GM21390 (cell line): ENCODE measurements at regions not wholly inside any gene's neighbourhood (a gene's known extent, or its start where the extent isn't known, plus 50 kb on each side); places are given as distances from the start of the nearest gene placed in this dataset.

Source experiments
- ATAC-seq: cut with Tn5 transposase; IDR thresholded peaks from one replicate; pipeline ENCODE4 v1.9.1; 2021; ENCODE audit not compliant: unreplicated experiment

DNA sequence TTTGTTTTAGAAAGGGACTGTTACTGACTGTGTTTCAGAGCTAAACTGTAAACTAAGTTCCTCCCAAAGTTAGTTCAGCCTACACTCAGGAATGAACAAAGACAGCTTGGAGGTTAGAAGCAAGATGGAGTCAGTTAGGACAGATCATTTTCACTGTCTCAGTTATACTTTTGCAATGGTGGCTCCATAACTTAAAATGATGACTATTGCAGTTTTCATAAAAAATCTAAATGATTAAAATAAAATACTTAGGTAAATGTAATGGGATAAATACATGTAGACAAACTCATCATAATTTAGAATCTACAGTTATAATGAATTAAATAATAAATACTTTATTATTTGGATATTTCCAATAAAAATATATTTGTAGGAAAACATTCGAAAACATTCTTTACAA is 590.6 kb downstream of the EPHA7 start:
- ATAC-seq: no peak

DNA sequence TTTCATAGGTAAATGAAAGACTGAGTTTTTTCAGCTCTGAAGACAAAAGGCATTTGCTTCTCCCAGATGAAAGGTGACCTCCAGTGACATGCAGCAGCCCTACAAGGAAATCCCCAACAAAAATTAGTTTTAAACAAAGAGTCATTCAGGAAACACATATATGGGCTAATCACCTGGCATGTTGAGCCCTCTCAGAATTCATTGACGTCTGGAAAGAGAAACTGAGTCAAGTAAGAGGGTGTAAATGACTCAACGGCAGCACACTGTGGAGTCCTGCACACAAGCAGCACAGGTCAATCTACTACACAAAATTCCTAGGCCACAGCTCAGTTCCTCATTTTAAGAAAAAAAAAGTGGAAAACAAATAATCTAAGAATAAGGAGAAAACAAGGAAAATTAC is 592.3 kb downstream of the EPHA7 start:
- ATAC-seq: no peak

- no peak for ATAC-seq
Measured at GRCh38 chr6:92826633-92827032, 592.7 kb downstream of the EPHA7 start.

DNA sequence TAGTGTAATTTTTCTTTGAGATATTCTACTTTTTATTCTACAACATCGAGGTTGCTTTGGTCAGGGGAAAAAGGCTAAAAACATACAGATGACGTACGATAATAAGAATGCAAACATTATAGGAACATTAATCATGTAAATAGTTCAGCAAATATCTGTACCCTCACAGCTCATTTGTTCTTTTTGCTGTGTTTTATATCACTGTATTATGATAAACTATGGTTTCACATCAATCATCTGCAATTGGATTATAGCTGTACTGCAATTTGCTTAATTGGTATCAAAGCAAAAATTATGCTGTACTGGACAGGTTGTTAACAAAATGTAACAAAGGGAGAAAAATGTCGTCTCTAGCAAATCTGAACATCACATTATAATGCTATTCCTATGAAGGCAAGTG is 597.1 kb downstream of the EPHA7 start:
- no peak for ATAC-seq

DNA sequence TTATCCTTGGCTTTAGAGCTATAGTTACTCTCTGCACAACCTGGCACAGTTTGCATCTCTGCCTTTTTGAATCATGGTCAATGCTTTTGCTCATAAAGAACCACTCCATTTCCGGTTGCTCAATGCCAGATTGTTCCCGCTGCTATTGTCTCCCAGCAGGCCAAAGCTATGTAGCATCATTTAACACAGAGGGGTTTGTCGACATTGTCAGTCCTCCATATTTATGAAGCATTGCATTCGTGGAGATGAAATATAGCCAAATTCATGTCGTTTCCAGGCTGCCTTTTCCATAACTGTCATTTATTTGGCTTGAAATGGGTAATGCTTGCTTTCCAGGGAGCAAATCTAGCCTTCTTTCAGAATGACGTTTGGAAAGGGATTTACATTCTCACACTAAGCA is 598.8 kb downstream of the EPHA7 start:
- ATAC-seq: no peak

- peak; percentile 99 for ATAC-seq
Measured at GRCh38 chr6:92810913-92811312, 608.4 kb downstream of the EPHA7 start.

DNA sequence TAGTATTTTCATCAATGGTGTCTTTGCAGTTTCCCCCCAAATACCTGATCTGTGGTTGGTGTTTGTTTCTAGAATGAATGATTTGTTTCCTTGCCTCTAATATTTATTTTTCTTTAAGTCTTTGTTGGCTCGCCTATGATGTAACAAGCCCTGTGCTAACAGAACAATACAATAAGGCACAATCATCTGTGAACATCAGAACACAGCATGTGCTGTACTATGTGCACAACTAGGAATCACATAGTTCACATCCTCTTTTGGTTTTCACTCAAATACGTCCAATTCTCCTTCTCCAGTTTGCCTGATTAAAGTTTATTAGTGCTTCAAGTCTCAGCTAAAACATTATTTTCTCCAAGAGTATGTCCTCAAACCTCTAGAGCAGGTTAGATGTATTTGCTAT is 613.1 kb downstream of the EPHA7 start:
- ATAC-seq: no peak

DNA sequence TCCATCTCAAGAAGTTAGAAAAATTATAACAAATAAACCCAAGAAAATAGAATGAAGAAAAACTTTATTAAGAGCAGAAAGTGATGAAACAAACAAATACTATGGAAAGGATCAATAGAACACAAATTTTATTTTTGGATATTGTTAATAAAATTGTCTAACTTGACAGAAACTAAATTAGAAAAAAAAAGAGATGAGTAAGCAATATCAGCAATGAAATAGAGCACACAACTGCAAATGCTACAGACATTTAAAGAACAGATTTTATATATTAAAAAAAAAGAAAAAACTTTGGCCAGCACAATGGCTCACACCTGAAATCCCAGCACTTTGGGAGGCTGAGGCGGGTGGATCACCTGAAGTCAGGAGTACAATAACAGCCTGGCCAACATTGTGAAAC is 628.0 kb downstream of the EPHA7 start:
- no peak for ATAC-seq

GRCh38 chr6:92790381-92790780 is 629.0 kb downstream of the EPHA7 start:
- ATAC-seq: no peak

GRCh38 chr6:92784235-92784634 is 635.1 kb downstream of the EPHA7 start:
- ATAC-seq: no peak

- ATAC-seq: no peak
Measured at GRCh38 chr6:92779746-92780145, 639.6 kb downstream of the EPHA7 start.

DNA sequence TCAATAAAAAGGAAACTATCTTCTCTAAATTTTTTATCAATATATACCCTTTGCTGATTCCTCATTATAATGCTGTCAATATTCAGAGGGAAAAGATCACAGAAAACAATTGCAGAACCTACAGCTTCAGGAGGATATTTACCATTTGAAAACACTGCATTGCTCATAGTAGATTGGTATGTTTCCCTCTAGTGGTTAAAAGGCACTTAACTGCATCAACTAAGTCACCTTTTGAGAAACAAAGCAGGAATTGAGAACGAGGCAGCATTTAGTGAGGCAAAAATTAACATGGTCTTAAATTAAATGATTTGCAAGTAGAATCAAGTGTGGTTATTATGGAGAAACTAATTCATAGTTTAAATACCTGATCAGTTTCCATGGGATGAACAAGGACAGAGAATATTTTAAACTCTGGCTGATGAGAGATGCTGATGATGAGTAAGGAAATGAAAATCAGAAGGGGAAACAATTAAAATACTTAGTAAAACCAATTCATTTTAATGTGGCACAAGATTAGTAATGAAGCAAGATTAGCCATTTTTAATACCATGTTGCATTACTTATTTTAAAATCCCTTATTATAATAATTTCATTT is 642.1 kb downstream of the EPHA7 start:
- ATAC-seq: peak; percentile 54

DNA sequence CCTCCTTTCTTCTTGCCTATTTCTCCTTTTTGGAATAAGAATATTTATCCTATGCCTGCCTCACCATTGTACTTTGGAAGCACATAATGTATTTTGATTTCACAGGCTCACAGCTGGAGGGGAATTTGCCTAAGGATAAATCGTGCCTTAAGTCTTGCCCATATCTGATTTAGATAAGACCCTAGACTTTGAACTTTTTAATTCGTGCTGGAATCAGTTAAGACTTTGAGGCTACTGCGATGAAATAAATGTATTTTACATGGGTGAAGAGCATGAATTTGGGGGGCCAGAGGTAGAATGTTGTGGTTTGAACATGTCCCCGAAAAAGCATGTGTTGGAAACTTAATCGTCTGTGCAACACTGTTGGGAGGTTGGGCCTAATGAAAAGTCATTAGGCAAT is 648.8 kb downstream of the EPHA7 start:
- ATAC-seq: no peak

- no peak for ATAC-seq
Measured at GRCh38 chr6:92767101-92767500, 652.3 kb downstream of the EPHA7 start.

GRCh38 chr6:92763680-92764079 is 655.7 kb downstream of the EPHA7 start:
- ATAC-seq: no peak

GRCh38 chr6:92763274-92763584 is 656.1 kb downstream of the EPHA7 start:
- no peak for ATAC-seq

DNA sequence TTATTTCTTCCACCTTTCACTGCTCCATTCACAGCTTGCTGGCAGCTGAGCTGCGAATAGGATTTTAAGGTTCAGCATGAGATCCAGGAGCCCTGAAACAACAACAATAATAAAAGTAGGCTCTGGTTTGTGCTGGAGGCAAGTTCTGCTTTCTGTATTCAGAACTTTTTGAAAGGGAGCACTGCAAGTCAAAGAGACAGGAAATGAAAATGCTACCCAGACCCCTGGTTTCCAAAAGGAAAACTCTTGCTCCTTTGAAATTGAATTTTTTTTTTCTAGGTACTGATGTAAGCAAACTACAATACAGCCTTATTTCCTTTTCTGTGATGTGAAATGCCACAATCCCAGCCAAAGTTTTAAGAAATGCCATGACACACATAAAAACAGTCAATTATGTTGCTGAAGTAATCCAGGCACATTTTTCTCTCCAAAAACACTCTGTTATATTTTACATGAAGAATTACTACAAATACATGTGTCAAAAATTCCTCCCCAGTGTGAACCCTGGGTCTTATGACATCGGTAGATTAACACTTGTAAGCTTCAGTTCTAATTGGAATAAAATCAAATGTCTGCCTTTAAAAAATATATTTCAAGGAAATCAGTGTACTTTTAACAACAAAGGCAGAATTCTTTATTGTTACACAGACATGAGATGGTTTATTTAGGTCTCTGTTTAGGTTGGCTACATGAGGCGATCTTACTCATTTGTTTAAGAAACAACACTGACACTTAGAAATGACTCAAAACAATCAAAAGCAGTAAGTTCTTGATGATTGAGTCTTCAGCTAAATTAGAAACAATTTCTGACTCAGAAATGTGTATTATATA is 656.7 kb downstream of the EPHA7 start:
- ATAC-seq: no peak

DNA sequence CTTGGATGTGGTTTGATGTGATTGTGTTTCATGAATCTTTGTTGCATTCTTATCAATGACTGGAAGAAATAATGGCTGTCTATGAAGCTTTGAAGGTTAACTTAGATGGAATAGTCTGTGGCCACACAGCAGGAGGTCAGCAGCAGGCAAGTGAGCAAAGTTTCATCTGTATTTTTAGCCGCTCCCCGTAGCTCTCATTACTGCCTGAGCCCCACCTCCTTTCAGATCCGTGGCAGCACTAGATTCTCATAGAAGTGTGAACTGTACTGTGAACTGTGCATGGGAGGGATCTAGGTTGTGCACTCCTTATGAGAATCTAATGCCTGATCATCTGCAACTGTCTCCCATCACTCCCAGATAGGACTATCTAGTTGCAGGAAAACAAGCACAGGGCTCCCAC is 660.2 kb downstream of the EPHA7 start:
- no peak for ATAC-seq

GRCh38 chr6:92757925-92758324 is 661.4 kb downstream of the EPHA7 start:
- ATAC-seq: no peak

DNA sequence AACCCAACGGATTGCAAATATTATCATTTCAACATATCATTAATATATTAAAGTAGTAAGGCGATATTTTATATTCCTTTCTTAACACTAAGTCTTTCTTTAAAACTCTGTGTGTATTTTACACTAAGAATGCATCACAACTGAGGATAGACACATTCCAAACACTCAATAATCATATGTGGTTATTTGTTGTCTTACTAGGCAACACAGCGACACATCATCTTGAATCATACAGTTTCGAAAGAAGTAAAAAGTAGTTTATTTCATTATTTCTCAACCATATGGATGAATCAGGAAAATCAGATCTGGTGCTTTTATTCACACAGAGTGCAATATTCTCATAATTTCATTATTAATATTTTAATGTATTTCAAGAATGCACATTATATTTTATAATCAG is 662.4 kb downstream of the EPHA7 start:
- ATAC-seq: no peak

DNA sequence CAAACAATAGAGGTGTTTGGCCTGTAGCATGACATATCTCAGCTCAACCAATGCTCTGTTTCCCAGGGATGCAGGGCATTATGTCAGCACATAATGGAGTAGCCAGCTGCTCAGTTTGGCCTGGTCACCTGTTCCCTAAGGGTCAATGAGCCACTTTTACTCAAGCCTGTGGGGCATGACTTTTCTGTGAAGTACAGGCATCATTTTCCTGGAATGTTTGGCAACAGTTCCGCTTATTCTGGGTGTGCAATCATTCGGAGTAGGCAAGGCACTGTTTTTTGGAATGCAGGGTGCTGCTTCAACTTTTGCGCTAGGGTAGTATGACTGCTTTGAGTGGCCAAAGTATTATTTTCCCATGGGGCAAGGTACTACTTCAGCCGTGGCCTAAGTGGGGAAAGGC is 665.4 kb downstream of the EPHA7 start:
- no peak for ATAC-seq

DNA sequence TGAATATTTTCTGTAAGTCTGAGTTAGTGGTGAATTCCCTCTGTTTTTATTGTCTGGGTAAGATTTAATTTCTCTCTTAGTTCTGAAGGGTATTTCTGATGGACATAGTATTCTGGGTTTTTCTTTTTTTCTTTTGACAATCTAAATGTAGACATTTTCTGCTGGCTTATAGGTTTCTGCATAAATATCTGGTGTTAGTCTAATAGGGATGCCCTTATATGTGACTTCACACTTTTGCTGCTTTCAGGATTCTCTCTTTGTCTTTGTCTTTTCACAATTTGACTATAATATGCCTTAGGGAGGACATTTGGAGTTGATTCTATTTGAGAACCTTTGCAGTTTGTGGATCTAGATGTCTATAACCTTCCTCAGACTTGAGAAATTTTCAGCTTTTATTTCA is 667.2 kb downstream of the EPHA7 start:
- no peak for ATAC-seq

DNA sequence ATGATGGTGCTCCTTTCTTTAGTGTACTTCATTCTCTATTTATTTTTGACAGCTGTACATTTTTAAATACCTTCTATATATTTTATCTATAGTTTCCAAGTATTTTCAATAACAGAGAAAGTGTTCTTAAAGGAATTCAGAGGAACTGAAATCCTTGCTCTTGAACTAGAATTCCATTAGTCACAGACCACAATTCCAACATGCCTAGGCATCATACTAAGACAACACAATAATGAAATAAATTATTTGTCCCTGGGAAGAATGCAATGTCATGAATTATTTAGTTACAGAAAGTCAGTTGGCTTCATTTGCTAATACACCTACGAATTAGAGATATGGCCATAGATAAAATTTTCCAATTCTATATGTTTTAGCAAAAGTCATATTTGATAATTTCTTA is 671.2 kb downstream of the EPHA7 start:
- ATAC-seq: no peak
